ENCODE measurements at regions not wholly inside any gene's neighbourhood (a gene's known extent, or its start where the extent isn't known, plus 50 kb on each side); places are given as distances from the start of the nearest gene placed in this dataset.
"Not testable (repeated sequence)": the region's sequence is repeated elsewhere in the genome, so short reads cannot be mapped to it uniquely, and the experiment has no call there.

DNA sequence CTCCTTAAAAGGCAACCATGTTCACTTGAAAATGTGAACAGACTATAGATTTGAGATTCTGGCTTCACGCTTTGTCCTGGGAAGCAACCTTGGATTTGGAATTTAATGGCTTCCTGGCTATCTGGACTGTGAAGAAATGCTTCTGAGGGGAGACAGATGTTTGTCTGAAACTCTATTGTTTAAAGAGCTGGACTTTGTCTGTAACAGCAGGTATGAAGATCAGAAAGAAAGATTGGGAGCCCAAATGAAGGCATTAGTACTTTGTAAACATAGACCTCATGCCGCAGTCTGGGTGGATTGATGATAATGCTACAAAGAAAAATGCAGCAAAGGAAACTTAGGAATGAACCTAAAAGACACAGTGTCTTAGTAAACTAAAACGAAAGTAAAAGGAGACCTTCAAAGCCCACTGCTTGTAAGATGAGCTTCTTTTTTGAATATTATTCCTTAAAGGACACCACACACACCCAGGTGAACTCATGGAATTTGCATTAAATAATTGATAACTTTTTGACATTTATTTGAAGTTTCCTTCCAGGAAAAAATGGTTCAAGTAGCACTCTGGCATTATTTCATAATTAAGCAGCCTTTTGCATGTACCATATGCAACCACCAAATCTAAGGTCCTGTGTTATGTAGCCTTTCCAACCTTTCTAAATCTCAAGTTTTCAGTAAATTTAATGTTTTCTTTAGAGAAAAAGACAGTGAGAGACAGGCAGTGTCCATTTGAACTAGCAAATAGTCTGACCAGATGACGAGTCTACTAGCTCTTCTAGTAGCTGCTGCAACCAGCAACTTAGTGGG, 119.9 kb downstream of the SPDYE17 start:
- not testable (repeated sequence) for TF ChIP-seq CTCF (IDR thresholded peaks at IDR 0.05); POLR2AphosphoS5 (IDR thresholded peaks at IDR 0.05; ENCODE audit: insufficient read depth in 1 of 2, low read depth in 1 of 2)
